HG03565 (cell line): ENCODE measurements at regions not wholly inside any gene's neighbourhood (a gene's known extent, or its start where the extent isn't known, plus 50 kb on each side); places are given as distances from the start of the nearest gene placed in this dataset.
A peak's percentile ranks its signal among the peaks of the same experiment; 100 is the strongest.

Experiments used
- ATAC-seq: cut with Tn5 transposase; IDR thresholded peaks from one replicate; pipeline ENCODE4 v1.9.1; 2021; ENCODE audit warnings: mild to moderate bottlenecking, moderate library complexity; ENCODE audit not compliant: unreplicated experiment

- ATAC-seq = no peak
Measured at GRCh38 chr13:79681069-79681468, 200.1 kb downstream of the NDFIP2 start.

- ATAC-seq = no peak
Measured at GRCh38 chr13:79680485-79680884, 199.5 kb downstream of the NDFIP2 start.

GRCh38 chr13:79679334-79679733 is 198.4 kb downstream of the NDFIP2 start:
- ATAC-seq = peak; percentile 64

- no peak for ATAC-seq
Measured at GRCh38 chr13:79678100-79678499, 197.1 kb downstream of the NDFIP2 start.

- ATAC-seq = no peak
Measured at GRCh38 chr13:79675931-79676660, 195.1 kb downstream of the NDFIP2 start.

GRCh38 chr13:79674765-79675515 is 194.0 kb downstream of the NDFIP2 start:
- ATAC-seq = no peak

- ATAC-seq = no peak
Measured at GRCh38 chr13:79673993-79674377, 193.0 kb downstream of the NDFIP2 start.

GRCh38 chr13:79673310-79673992 is 192.5 kb downstream of the NDFIP2 start:
- no peak for ATAC-seq

GRCh38 chr13:79671420-79671819 is 190.5 kb downstream of the NDFIP2 start:
- no peak for ATAC-seq

GRCh38 chr13:79668201-79668752 is 187.3 kb downstream of the NDFIP2 start:
- ATAC-seq = no peak

GRCh38 chr13:79667771-79668170 is 186.8 kb downstream of the NDFIP2 start:
- ATAC-seq = no peak

GRCh38 chr13:79663977-79664636 is 183.2 kb downstream of the NDFIP2 start:
- no peak for ATAC-seq

- no peak for ATAC-seq
Measured at GRCh38 chr13:79663435-79663834, 182.5 kb downstream of the NDFIP2 start.

- ATAC-seq = no peak
Measured at GRCh38 chr13:79662882-79663281, 181.9 kb downstream of the NDFIP2 start.

GRCh38 chr13:79660361-79660760 is 179.4 kb downstream of the NDFIP2 start:
- peak; percentile 56 for ATAC-seq

- no peak for ATAC-seq
Measured at GRCh38 chr13:79659121-79659521, 178.2 kb downstream of the NDFIP2 start.

- ATAC-seq = no peak
Measured at GRCh38 chr13:79658333-79658975, 177.5 kb downstream of the NDFIP2 start.

GRCh38 chr13:79655509-79655908 is 174.6 kb downstream of the NDFIP2 start:
- no peak for ATAC-seq

- no peak for ATAC-seq
Measured at GRCh38 chr13:79654520-79654919, 173.6 kb downstream of the NDFIP2 start.

GRCh38 chr13:79650688-79651087 is 169.7 kb downstream of the NDFIP2 start:
- no peak for ATAC-seq
